ENCODE measurements at regions not wholly inside any gene's neighbourhood (a gene's known extent, or its start where the extent isn't known, plus 50 kb on each side); places are given as distances from the start of the nearest gene placed in this dataset.

- no peaks in the 10 kb centered on the region for H3K36me3 ChIP-seq (replicated peaks; ENCODE audit: insufficient read depth, low read depth)
- no peak for DNase-seq (ENCODE audit: low spot score)
- H3K27ac ChIP-seq, result no peak overlapping the region
- H3K4me1 ChIP-seq (ENCODE audit: insufficient read depth), result no peaks in the 10 kb centered on the region
- no peak overlapping the region for H2AFZ ChIP-seq
- H3K27me3 ChIP-seq, result no peaks in the 10 kb centered on the region
- H4K20me1 ChIP-seq (ENCODE audit: insufficient read depth, poor library complexity, severe bottlenecking), result no peaks in the 10 kb centered on the region
- TF ChIP-seq CTCF (IDR thresholded peaks at IDR 0.05; ENCODE audit: poor library complexity) (no peak), EZH2phosphoT487 (IDR thresholded peaks at IDR 0.05; ENCODE audit: low read depth, severe bottlenecking, unreplicated experiment) (no peak), EZH2 (IDR thresholded peaks at IDR 0.05; ENCODE audit: borderline replicate concordance) (no peak)
- no peaks in the 10 kb centered on the region for H3K9me2 ChIP-seq (replicated peaks; ENCODE audit: insufficient read depth)
- no peak overlapping the region for H3K4me2 ChIP-seq
- H3K9me3 ChIP-seq (ENCODE audit: low read depth), result no peaks in the 10 kb centered on the region
- no peak overlapping the region for H3K4me3 ChIP-seq
- H3K79me2 ChIP-seq, result no peaks in the 10 kb centered on the region
- WGBS (ENCODE audit: low lambda C conversion rate, missing lambda C conversion rate), result 96% methylated on average over 4 of the region's 4 CpGs
These were observed 862.7 kb upstream of the MAP3K7 start for GRCh38 chr6:91449539-91449938.

- H3K36me3 ChIP-seq (replicated peaks; ENCODE audit: insufficient read depth, low read depth), result no peaks in the 10 kb centered on the region
- H3K4me3 ChIP-seq, result no peak overlapping the region
- DNase-seq (ENCODE audit: low spot score), result no peak
- no peaks in the 10 kb centered on the region for H4K20me1 ChIP-seq (ENCODE audit: insufficient read depth, poor library complexity, severe bottlenecking)
- H3K4me1 ChIP-seq (ENCODE audit: insufficient read depth), result no peaks in the 10 kb centered on the region
- no peaks in the 10 kb centered on the region for H3K9me2 ChIP-seq (replicated peaks; ENCODE audit: insufficient read depth)
- H3K9me3 ChIP-seq (ENCODE audit: low read depth), result no peaks in the 10 kb centered on the region
- no peak overlapping the region for H2AFZ ChIP-seq
- no peak overlapping the region for H3K4me2 ChIP-seq
- H3K79me2 ChIP-seq, result no peaks in the 10 kb centered on the region
- H3K27me3 ChIP-seq, result no peaks in the 10 kb centered on the region
- H3K27ac ChIP-seq, result no peak overlapping the region
- 83% methylated on average over 3 of the region's 3 CpGs for WGBS (ENCODE audit: low lambda C conversion rate, missing lambda C conversion rate)
- no peak for TF ChIP-seq EZH2phosphoT487 (IDR thresholded peaks at IDR 0.05; ENCODE audit: low read depth, severe bottlenecking, unreplicated experiment)
These were observed 860.8 kb upstream of the MAP3K7 start for GRCh38 chr6:91447530-91448254.

- H3K4me1 ChIP-seq (ENCODE audit: insufficient read depth), result no peaks in the 10 kb centered on the region
- H3K79me2 ChIP-seq, result no peaks in the 10 kb centered on the region
- no peaks in the 10 kb centered on the region for H3K27me3 ChIP-seq
- H3K36me3 ChIP-seq (replicated peaks; ENCODE audit: insufficient read depth, low read depth), result no peaks in the 10 kb centered on the region
- TF ChIP-seq EZH2 (IDR thresholded peaks at IDR 0.05; ENCODE audit: borderline replicate concordance) (no peak), CTCF (IDR thresholded peaks at IDR 0.05; ENCODE audit: poor library complexity) (no peak), EZH2phosphoT487 (IDR thresholded peaks at IDR 0.05; ENCODE audit: low read depth, severe bottlenecking, unreplicated experiment) (no peak)
- no peak overlapping the region for H3K4me3 ChIP-seq
- H4K20me1 ChIP-seq (ENCODE audit: insufficient read depth, poor library complexity, severe bottlenecking), result no peaks in the 10 kb centered on the region
- H3K9me3 ChIP-seq (ENCODE audit: low read depth), result no peaks in the 10 kb centered on the region
- H2AFZ ChIP-seq, result no peak overlapping the region
- H3K9me2 ChIP-seq (replicated peaks; ENCODE audit: insufficient read depth), result no peaks in the 10 kb centered on the region
- WGBS (ENCODE audit: low lambda C conversion rate, missing lambda C conversion rate), result 76% methylated on average over 2 of the region's 2 CpGs
- H3K4me2 ChIP-seq, result no peak overlapping the region
- DNase-seq (ENCODE audit: low spot score), result no peak
- H3K27ac ChIP-seq, result no peak overlapping the region
These were observed 860.2 kb upstream of the MAP3K7 start for GRCh38 chr6:91447081-91447480.

GRCh38 chr6:91443405-91443804 is 856.5 kb upstream of the MAP3K7 start:
- no peaks in the 10 kb centered on the region for H3K36me3 ChIP-seq (replicated peaks; ENCODE audit: insufficient read depth, low read depth)
- no peak for DNase-seq (ENCODE audit: low spot score)
- no peaks in the 10 kb centered on the region for H4K20me1 ChIP-seq (ENCODE audit: insufficient read depth, poor library complexity, severe bottlenecking)
- H3K4me2 ChIP-seq, result no peak overlapping the region
- no peaks in the 10 kb centered on the region for H3K4me1 ChIP-seq (ENCODE audit: insufficient read depth)
- no peaks in the 10 kb centered on the region for H3K9me3 ChIP-seq (ENCODE audit: low read depth)
- H3K27ac ChIP-seq, result no peak overlapping the region
- 87% methylated on average over 1 of the region's 1 CpG for WGBS (ENCODE audit: low lambda C conversion rate, missing lambda C conversion rate)
- H3K27me3 ChIP-seq, result no peaks in the 10 kb centered on the region
- H3K4me3 ChIP-seq, result no peak overlapping the region
- TF ChIP-seq CTCF (IDR thresholded peaks at IDR 0.05; ENCODE audit: poor library complexity) (no peak), EZH2phosphoT487 (IDR thresholded peaks at IDR 0.05; ENCODE audit: low read depth, severe bottlenecking, unreplicated experiment) (no peak), EZH2 (IDR thresholded peaks at IDR 0.05; ENCODE audit: borderline replicate concordance) (no peak)
- no peaks in the 10 kb centered on the region for H3K9me2 ChIP-seq (replicated peaks; ENCODE audit: insufficient read depth)
- H3K79me2 ChIP-seq, result no peaks in the 10 kb centered on the region
- H2AFZ ChIP-seq, result no peak overlapping the region

Data from hepatocyte (in vitro differentiated cells).